HG03558 (cell line): ENCODE measurements at regions not wholly inside any gene's neighbourhood (a gene's known extent, or its start where the extent isn't known, plus 50 kb on each side); places are given as distances from the start of the nearest gene placed in this dataset.

Source experiments
- ATAC-seq: cut with Tn5 transposase; IDR thresholded peaks from one replicate; pipeline ENCODE4 v1.9.1; 2021; ENCODE audit warnings: moderate number of reproducible peaks; ENCODE audit not compliant: unreplicated experiment; ENCODE audit errors: extremely low read depth

- no peak for ATAC-seq
These were observed 95.0 kb upstream of the ACTBL2 start for GRCh38 chr5:57577432-57578175.

DNA sequence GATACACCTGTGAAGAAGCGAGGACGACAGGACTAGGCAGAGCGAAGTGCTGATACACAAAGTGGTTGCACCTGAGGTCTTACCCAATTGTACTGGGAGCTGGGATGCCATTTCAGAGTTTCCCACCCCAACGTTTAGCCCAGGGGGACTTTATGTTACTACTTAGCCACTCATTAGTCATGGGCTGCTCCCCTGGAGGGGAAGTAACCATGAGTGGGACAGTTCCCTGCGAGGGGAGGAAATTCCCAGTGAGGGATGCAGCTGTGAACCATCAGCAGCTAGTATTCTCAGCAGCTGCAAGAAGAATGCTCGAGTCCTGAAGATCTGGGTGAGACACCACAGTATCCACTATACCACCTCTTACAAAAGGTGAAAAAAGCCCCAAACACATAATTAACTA lies 93.7 kb upstream of the ACTBL2 start:
- ATAC-seq: no peak

- ATAC-seq: no peak
These were observed 93.2 kb upstream of the ACTBL2 start for GRCh38 chr5:57575839-57576238.

- no peak for ATAC-seq
These were observed 89.8 kb upstream of the ACTBL2 start for GRCh38 chr5:57572461-57572860.

- ATAC-seq: no peak
These were observed 87.0 kb upstream of the ACTBL2 start for GRCh38 chr5:57569601-57570000.

DNA sequence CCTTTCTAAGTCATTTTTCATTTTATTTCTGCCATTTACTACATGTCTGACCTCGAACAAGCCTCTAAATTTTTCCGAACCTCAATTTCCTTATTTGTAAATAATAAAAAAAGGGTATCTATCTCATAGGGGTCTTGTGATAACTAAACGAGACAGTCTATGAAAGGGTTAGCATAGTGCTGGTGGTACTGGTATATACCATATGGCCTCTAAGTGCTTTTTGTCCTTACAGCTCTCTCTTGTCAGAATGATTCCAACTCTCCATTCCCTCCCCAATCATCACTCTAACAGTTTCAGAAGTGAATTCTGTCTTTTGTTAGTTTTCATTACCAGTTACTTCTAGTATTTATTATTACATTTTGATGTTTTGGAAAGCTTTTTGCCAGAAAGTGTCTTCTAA lies 85.5 kb upstream of the ACTBL2 start:
- ATAC-seq: no peak

- ATAC-seq: no peak
These were observed 84.3 kb upstream of the ACTBL2 start for GRCh38 chr5:57566914-57567313.

GRCh38 chr5:57561231-57561842 lies 78.7 kb upstream of the ACTBL2 start:
- no peak for ATAC-seq

- ATAC-seq: no peak
These were observed 76.6 kb upstream of the ACTBL2 start for GRCh38 chr5:57559110-57559635.

DNA sequence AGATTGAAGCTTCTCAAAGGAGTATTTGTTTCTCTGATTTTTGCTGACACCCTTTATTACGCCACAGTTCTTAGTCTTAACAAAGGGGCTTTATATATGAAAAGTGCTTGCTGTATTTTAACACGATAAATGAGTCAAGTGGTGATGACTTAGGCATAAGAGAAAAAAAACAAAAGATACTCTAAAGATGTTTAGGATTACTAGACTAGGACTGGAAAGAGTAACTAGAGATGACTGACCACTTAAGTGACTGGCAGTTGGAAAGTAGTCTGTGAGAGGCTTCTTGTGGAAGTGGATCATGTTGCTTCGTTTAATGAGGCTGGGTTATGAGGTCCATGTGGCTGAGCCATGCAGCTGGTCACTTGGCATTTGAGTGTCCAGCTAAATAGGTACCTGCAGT lies 69.4 kb upstream of the ACTBL2 start:
- ATAC-seq: no peak

DNA sequence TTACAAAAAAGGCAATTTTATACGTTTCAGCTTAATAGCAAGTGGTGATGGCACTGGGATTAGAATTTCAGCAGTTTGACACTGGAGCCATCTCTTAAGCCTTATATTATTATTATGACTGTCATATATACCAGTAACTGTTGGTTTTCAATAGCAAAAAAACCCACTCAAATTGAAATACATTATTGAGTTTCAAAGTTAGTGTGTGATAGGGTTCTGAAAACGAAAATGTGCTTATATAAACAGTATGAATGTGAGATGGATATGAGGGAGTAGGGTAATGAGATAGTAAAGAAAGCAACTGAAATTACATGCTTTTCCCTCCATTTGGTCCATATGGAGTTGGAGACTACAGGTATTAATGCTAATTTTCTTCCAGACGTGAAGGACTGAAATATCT lies 68.6 kb upstream of the ACTBL2 start:
- no peak for ATAC-seq

GRCh38 chr5:57550132-57550531 lies 67.5 kb upstream of the ACTBL2 start:
- ATAC-seq: no peak

DNA sequence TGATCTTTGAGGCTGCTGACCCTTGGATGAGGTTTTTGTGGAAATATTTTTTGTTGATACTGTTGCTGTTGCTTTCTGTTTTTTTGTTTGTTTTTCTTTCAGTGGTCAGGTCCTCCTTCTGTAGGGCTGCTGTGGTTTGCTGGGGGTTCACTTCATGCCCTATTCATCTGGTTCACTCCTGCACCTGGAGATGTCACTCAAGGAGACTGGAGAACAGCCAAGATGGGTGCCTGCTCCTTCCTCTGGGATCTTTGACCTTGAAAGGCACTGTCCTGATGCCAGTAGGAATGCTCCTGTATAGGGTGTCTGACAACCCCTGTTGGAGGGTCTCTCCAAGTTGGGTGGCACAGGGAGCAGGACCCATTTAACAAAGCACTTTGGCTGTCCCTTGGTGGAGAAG lies 67.0 kb upstream of the ACTBL2 start:
- no peak for ATAC-seq

- no peak for ATAC-seq
These were observed 58.2 kb upstream of the ACTBL2 start for GRCh38 chr5:57540823-57541222.

DNA sequence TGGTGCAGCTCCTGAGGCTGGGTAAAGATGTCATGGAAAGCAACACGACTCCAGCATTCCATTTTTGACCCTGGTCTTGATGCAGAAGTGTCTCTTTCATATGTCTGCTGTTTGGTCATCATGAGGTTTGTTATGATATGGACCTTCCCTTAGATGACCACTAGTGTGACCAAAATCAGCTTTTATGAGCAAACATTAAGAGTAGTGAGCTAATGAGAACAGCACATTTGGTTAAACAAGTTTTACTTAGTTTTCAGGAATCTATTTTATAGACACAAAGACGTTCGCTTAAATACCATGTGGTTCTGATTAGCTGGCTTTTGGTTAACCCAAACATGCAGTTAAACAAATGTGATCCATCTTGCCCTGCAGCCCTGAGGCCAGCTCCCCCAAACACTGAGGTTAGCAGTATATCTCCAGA lies 56.7 kb upstream of the ACTBL2 start:
- no peak for ATAC-seq

DNA sequence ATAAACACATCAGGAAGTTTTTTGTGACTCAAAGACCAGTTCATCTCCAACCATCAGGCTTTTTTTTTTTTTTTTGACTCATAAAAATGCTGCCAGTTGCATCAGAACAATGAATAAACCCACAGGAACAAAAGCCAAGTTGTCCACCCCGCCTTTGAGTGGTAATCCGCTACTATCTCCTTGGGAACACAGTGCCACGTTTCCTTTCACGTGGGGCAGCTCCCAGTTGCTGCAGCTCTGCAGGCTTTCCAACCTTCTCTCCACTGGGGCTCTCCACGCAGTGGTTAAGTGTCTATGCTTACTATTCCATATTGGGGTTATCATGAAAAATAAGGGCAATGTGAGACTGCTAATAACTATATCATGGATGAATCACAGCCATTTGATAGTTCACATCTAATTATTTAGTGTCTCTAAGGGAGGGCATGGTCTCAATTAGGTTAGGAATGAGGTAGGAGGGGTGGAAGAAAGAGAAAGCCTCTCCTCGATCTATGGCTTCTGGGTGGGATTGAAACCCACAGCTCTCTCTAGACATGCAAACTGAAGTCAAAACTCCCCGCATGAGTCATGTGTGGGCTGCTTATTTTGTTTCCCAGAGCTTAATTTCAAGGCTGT lies 55.8 kb upstream of the ACTBL2 start:
- ATAC-seq: no peak

- no peak for ATAC-seq
These were observed 55.2 kb upstream of the ACTBL2 start for GRCh38 chr5:57537811-57538210.

- no peak for ATAC-seq
These were observed 50.2 kb upstream of the ACTBL2 start for GRCh38 chr5:57532513-57533497.
